GM21423 (cell line): ENCODE measurements at regions not wholly inside any gene's neighbourhood (a gene's known extent, or its start where the extent isn't known, plus 50 kb on each side); places are given as distances from the start of the nearest gene placed in this dataset.
"Not testable (repeated sequence)": the region's sequence is repeated elsewhere in the genome, so short reads cannot be mapped to it uniquely, and the experiment has no call there.

Source experiments
- ATAC-seq: cut with Tn5 transposase; IDR thresholded peaks from one replicate; pipeline ENCODE4 v1.9.1; 2021; ENCODE audit warnings: mild to moderate bottlenecking, moderate library complexity; ENCODE audit not compliant: unreplicated experiment

DNA sequence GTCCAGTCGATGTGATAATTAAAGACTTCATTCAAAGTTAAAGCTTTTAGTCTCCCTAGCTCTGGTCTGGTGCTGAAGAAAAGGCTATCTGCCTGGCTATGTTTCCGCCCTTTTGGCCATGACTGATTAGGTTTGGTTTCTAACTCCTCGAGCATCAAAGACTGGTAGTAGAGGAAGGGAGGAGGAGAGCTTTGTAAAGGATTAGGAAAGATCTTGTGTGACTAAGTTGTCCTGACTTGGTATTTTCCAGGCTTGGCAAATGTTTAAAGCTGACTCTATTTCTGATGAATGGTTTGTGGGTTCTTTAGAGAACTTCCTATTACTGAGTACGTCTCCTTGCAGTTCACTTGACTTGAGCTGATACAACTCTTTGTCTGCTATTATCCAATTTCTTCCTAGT is 312.9 kb downstream of the GJA1 start:
- no peak for ATAC-seq

DNA sequence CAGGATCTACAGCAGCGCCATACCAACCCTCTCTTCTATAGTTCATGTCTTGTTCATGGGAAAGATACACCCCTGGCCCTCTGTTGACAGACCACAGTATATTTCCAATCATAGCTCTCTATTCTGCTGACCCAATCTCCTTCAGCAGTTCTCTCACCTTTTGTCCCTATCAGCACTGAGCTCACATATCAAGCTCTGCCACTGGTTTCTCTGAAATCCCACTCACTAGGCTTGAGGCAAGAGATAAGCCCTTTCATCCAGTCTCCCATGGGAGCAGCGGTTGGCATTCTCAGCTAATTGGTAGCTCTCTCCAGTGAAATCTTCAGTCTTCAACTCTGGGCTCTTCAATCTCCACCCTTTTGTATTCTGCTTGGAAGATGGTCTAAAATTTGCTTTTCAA is 313.4 kb downstream of the GJA1 start:
- no peak for ATAC-seq

DNA sequence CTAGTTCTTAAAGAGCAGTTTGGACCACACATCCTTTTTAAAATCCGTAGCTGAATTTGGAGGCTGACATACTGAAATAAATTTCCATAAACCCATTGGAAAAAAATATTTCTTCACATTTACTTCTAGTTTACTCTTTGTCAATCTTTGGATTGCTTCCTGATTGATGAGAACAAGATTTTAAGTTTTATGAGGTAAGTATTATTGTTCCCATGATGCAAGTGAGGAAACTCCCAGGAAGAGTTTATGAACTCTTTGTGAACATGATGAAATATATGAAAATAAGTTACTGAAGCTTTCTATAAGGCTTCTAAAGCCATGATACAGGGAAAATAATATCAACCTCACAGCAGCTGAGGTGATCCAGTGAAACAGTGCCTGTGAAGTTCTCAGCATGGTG is 320.0 kb downstream of the GJA1 start:
- ATAC-seq, result no peak

GRCh38 chr6:121756666-121757065 is 321.2 kb downstream of the GJA1 start:
- ATAC-seq, result no peak

GRCh38 chr6:121759370-121759769 is 323.9 kb downstream of the GJA1 start:
- ATAC-seq, result peak; percentile 93

GRCh38 chr6:121760191-121760590 is 324.7 kb downstream of the GJA1 start:
- no peak for ATAC-seq

DNA sequence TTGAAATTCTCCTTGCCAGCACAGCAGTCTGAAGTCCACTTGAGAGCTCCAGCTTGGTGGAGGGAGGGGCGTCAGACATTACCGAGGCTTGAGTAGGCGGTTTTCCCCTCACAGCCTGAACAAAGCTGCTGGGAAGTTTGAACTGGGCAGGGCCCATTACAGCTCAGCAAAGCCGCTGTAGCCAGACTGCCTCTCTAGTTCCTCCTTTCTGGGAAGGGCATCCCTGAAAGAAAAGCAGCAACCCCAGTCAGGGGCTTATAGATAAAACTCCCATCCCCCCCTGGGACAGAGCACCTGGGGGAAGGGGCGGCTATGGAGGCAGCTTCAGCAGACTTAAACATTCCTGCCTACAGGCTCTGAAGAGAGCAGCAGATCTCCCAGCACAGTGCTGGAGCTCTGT is 325.3 kb downstream of the GJA1 start:
- no peak for ATAC-seq

GRCh38 chr6:121764493-121764892 is 329.0 kb downstream of the GJA1 start:
- peak; percentile 88 for ATAC-seq

DNA sequence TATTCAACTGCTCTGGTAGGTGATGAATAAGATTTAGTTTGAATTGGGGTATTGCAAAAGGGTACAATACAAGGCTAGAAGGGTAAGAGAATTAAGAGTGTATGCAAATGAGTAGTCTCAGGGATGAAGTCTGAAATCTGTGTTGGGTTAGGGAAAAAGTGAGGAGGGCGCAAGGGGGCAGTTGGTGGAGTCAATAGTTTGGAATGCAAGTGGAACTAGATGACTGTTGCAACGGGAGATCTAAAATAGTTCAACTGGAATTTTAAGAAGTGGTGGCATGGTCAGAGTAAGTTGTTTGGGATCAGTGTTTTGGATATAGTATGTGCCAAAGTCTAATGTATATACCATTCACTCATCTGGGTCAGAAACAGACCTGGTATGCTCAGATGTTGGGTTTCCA is 329.6 kb downstream of the GJA1 start:
- ATAC-seq, result no peak

- ATAC-seq, result no peak
Observed at GRCh38 chr6:121767211-121767610, 331.8 kb downstream of the GJA1 start.

DNA sequence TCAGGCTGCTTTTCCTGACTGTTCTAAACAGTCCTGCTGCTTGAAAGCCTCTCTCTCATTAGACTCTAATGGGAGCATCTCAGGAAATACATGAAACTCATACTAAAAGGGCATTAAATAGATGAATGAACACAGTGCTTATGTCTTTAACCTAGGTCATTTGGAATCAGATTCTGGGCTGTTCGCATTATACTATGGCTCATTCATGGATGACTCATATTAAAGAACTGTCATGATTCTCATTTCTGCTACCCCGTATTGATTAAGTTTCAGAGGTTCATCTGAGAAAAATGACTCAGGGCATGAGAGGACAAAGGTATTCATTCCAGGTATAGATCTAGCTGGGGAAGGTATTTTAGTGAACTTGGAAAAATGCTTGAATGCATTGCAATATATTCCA is 335.5 kb downstream of the GJA1 start:
- peak; percentile 57 for ATAC-seq

GRCh38 chr6:121771937-121772720 is 336.7 kb downstream of the GJA1 start:
- peak; percentile 92 for ATAC-seq

GRCh38 chr6:121776054-121776453 is 340.6 kb downstream of the GJA1 start:
- no peak for ATAC-seq

- peak; percentile 65 for ATAC-seq
Observed at GRCh38 chr6:121780325-121781321, 345.2 kb downstream of the GJA1 start.

DNA sequence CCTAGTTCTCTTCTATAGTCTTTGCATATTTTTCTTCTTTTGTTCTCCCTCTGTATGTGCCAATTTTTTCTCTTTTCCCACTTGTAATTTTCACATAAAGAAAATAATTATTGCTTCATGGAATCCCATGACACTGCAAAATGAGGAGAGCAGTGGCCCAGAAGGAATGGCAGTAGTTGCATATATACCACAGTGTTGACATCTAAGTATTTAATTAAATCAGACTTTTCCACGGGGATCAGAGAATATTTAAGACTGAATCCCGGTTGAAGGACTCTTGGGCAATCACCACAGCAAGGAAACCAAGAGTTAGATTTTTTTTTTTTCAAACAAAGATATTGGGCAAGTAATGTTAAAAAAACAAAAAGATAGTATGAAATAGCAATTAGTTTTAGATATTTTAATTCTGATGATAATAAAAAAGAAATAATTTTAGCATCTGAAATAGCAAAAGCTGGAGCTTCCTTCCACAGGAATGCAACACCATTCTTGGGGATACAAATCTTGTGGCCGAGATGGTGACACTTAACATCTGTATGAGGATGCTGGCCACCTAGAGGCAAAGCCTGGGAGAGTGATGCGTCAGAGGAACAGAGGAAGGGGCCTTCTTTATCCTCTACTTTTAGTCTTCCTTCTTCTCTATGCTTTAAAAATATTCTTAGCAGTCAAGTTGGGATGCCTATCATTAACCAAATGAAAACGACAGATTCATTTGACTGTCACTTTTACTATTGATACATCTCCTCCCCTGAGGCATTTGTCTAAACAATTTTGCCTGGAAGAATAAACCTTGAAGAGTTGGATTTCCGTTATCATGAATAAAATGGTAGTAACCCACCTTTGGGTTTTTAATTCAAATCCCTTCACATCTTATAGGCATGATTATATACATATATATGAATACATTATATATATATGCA is 356.2 kb downstream of the GJA1 start:
- no peak for ATAC-seq

DNA sequence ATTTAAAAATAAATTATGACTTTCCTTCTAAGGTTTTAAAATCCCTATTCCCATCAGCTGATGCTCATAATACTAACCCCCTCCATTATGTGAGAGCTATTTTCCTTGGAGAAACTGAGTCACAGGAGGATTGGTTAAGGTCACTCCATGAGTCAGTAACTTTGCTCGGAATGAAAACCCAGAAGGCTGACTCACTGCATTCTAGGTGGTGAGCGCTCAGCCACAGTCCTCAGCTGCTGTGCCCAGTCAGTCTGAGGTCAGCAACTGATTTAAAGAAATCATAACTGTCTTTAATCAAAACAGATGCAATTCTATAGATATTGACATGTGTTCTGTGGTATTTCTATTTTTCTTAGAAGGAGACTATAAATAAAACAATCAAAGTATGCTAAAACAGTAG is 359.2 kb downstream of the GJA1 start:
- no peak for ATAC-seq

- ATAC-seq, result not testable (repeated sequence)
Observed at GRCh38 chr6:121797598-121797997, 362.2 kb downstream of the GJA1 start.

GRCh38 chr6:121798126-121798525 is 362.7 kb downstream of the GJA1 start:
- ATAC-seq, result not testable (repeated sequence)

DNA sequence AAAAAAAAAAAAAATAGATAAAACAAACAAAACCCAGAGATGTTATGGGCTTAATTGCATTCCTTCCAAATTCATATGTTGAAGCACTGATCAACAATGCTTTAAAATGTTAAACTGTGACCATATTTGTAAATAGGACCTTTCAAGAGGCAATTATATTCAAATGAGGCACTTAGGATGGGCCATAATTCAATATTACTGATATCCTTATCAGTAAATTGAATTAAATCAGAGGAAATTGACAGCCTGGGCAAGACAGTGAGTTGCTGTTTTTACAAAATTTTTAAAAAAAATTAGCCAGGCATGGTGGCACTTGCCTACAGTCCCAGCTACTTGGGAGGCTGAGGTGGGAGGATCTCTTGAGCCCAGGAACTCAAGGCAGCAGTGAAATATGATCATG is 364.1 kb downstream of the GJA1 start:
- ATAC-seq, result no peak

GRCh38 chr6:121800047-121800446 is 364.6 kb downstream of the GJA1 start:
- no peak for ATAC-seq

- no peak for ATAC-seq
Observed at GRCh38 chr6:121806116-121806515, 370.7 kb downstream of the GJA1 start.
